ENCODE measurements at regions not wholly inside any gene's neighbourhood (a gene's known extent, or its start where the extent isn't known, plus 50 kb on each side); places are given as distances from the start of the nearest gene placed in this dataset.
"Not testable (repeated sequence)": the region's sequence is repeated elsewhere in the genome, so short reads cannot be mapped to it uniquely, and the experiment has no call there.

- no peak overlapping the region for H3K4me3 ChIP-seq (ENCODE audit: low read depth, low read length)
- TF ChIP-seq CTCF (IDR thresholded peaks at IDR 0.05; ENCODE audit: borderline replicate concordance, insufficient read depth, low read depth, low read length), result no peak
These were observed 1165.2 kb downstream of the BRINP3 start for GRCh38 chr1:189312499-189312898.

- H3K4me3 ChIP-seq (ENCODE audit: low read depth, low read length), result no peak overlapping the region
These were observed 1164.2 kb downstream of the BRINP3 start for GRCh38 chr1:189313488-189313887.

GRCh38 chr1:189315035-189315901 is 1162.4 kb downstream of the BRINP3 start:
- TF ChIP-seq CTCF (IDR thresholded peaks at IDR 0.05; ENCODE audit: borderline replicate concordance, insufficient read depth, low read depth, low read length), result no peak
- H3K4me3 ChIP-seq (ENCODE audit: low read depth, low read length), result no peak overlapping the region

More at GRCh38 chr1:189313488-189313887, 1164.2 kb downstream of the BRINP3 start:
- TF ChIP-seq CTCF (IDR thresholded peaks at IDR 0.05; ENCODE audit: borderline replicate concordance, insufficient read depth, low read depth, low read length), result no peak

GRCh38 chr1:189323091-189323490 is 1154.6 kb downstream of the BRINP3 start:
- no peak overlapping the region for H3K4me3 ChIP-seq (ENCODE audit: low read depth, low read length)
- no peak for TF ChIP-seq CTCF (IDR thresholded peaks at IDR 0.05; ENCODE audit: borderline replicate concordance, insufficient read depth, low read depth, low read length)

GRCh38 chr1:189331071-189331470 is 1146.6 kb downstream of the BRINP3 start:
- H3K4me3 ChIP-seq (ENCODE audit: low read depth, low read length), result not testable (repeated sequence)

- no peak for TF ChIP-seq CTCF (IDR thresholded peaks at IDR 0.05; ENCODE audit: borderline replicate concordance, insufficient read depth, low read depth, low read length)
- no peak overlapping the region for H3K4me3 ChIP-seq (ENCODE audit: low read depth, low read length)
These were observed 1141.3 kb downstream of the BRINP3 start for GRCh38 chr1:189336115-189337100.

GRCh38 chr1:189349607-189350006 is 1128.1 kb downstream of the BRINP3 start:
- no peak overlapping the region for H3K4me3 ChIP-seq (ENCODE audit: low read depth, low read length)
- no peak for TF ChIP-seq CTCF (IDR thresholded peaks at IDR 0.05; ENCODE audit: borderline replicate concordance, insufficient read depth, low read depth, low read length)

All from GM12875 (cell line).